Vagina (tissue), 2 donors: ENCODE measurements at regions not wholly inside any gene's neighbourhood (a gene's known extent, or its start where the extent isn't known, plus 50 kb on each side); places are given as distances from the start of the nearest gene placed in this dataset.

ENCODE experiments used
- CTCF ChIP-seq, 3 experiments: fragments of 450-650 bp in 2 of 3; fragments of 200-600 bp in 1 of 3; sonication (generic) in 1 of 3; IDR thresholded peaks; one replicate each; pipeline ENCODE4 v1.5.1; 2017 to 2019; ENCODE audit warnings: antibody characterized with exemption in 3 of 3, mild to moderate bottlenecking in 2 of 3, moderate library complexity in 2 of 3
- POLR2AphosphoS5 ChIP-seq, 2 donors: sonication (generic); formaldehyde crosslinking; IDR thresholded peaks; one replicate each; pipeline ENCODE4 v1.9.0; 2017; ENCODE audit warnings: antibody characterized with exemption in 2 of 2, mild to moderate bottlenecking in 2 of 2, low read depth in 1 of 2; ENCODE audit not compliant: insufficient read depth in 1 of 2

DNA sequence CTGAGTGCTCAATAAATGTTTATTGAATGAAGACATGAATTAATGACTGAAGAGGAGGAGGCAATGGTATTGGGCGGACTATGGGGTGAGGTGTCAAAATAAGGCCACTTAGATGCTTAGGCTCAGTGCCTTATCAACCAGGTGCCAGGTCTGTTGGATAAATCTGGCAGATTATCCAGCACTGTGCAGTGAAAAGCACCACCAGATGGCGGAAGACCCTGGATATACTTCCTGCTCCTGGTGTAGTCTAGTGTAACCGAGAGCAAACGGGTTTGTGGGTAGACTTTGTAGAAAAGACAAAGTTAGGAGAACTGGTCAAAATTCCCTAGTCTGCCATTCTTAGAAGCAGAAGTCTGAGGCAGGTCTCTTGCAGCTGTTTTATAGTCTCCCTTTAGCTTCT lies 306.3 kb downstream of the ATP23 start:
- TF ChIP-seq POLR2AphosphoS5 (IDR thresholded peaks at IDR 0.05; ENCODE audit: insufficient read depth in 1 of 2, low read depth in 1 of 2) (no peak), CTCF (IDR thresholded peaks at IDR 0.05) (no peak)
